Neuronal stem cell (in vitro differentiated cells): ENCODE measurements at regions not wholly inside any gene's neighbourhood (a gene's known extent, or its start where the extent isn't known, plus 50 kb on each side); places are given as distances from the start of the nearest gene placed in this dataset.

ENCODE experiments used
- DNase-seq: peaks from one replicate; pipeline ENCODE4 v3.0.0-alpha.2; 2013; ENCODE audit warnings: low spot score
- H2AFZ ChIP-seq: one replicate; pipeline ENCODE4 v1.6.1; 2013; ENCODE audit warnings: mild to moderate bottlenecking, low read length, inconsistent platforms
- H2AK5ac ChIP-seq: 2 replicates; pipeline ENCODE4 v1.6.1; 2013; ENCODE audit warnings: low read depth, mild to moderate bottlenecking, inconsistent platforms, low read length, moderate library complexity, mixed read lengths
- H2BK120ac ChIP-seq: 2 replicates; pipeline ENCODE4 v1.6.1; 2013; ENCODE audit warnings: low read depth, mild to moderate bottlenecking, inconsistent platforms, low read length, moderate library complexity, mixed read lengths
- H2BK12ac ChIP-seq: one replicate; pipeline ENCODE4 v1.6.1; 2013; ENCODE audit warnings: low read length, inconsistent platforms
- H2BK15ac ChIP-seq: 2 replicates; pipeline ENCODE4 v1.6.1; 2013; ENCODE audit warnings: mild to moderate bottlenecking, low read length, inconsistent platforms, mixed read lengths
- H2BK5ac ChIP-seq: one replicate; pipeline ENCODE4 v1.6.1; 2013; ENCODE audit warnings: inconsistent platforms, mild to moderate bottlenecking, low read length, moderate library complexity
- H3K14ac ChIP-seq: one replicate; pipeline ENCODE4 v1.6.1; 2013; ENCODE audit warnings: low read length, inconsistent platforms
- H3K18ac ChIP-seq: 2 replicates; pipeline ENCODE4 v1.6.1; 2013; ENCODE audit warnings: low read length, inconsistent platforms
- H3K23ac ChIP-seq: 2 replicates; pipeline ENCODE4 v1.6.1; 2013; ENCODE audit warnings: low read depth, mild to moderate bottlenecking, mixed read lengths, low read length, inconsistent platforms; ENCODE audit not compliant: poor library complexity
- H3K27ac ChIP-seq: replicated peaks from 3 replicates; pipeline ENCODE4 v1.5.1; 2013; ENCODE audit warnings: low read length, inconsistent platforms
- H3K27me3 ChIP-seq, 3 experiments: 2 replicates each; pipeline ENCODE4 v1.6.1; 2013; ENCODE audit warnings: low read length in 3 of 3, mild to moderate bottlenecking in 2 of 3, inconsistent platforms in 1 of 3, low read depth in 1 of 3, mixed read lengths in 1 of 3, moderate library complexity in 1 of 3; ENCODE audit not compliant: control insufficient read depth in 3 of 3, insufficient read depth in 3 of 3
- H3K36me3 ChIP-seq, 2 donors: replicated peaks in 1 of 2; 2 replicates each; pipeline ENCODE4 v1.6.1; 2013; ENCODE audit warnings: low read length in 2 of 2; ENCODE audit not compliant: control insufficient read depth in 2 of 2, insufficient read depth in 2 of 2
- H3K4ac ChIP-seq: 2 replicates; pipeline ENCODE4 v1.6.1; 2013; ENCODE audit warnings: inconsistent platforms, mild to moderate bottlenecking, low read length, moderate library complexity
- H3K4me1 ChIP-seq, 2 donors: 1 replicate in 1 of 2; 2 replicates in 1 of 2; pipeline ENCODE4 v1.6.1; 2013; ENCODE audit warnings: low read length in 2 of 2, low read depth in 1 of 2; ENCODE audit not compliant: control insufficient read depth in 2 of 2, insufficient read depth in 1 of 2
- H3K4me2 ChIP-seq: one replicate; pipeline ENCODE4 v1.6.1; 2013; ENCODE audit warnings: mild to moderate bottlenecking, low read length, inconsistent platforms; ENCODE audit not compliant: insufficient read depth, poor library complexity, severe bottlenecking
- H3K4me3 ChIP-seq, 2 donors: 2 replicates each; pipeline ENCODE4 v1.5.1; 2013; ENCODE audit warnings: low read length in 2 of 2, mild to moderate bottlenecking in 2 of 2, inconsistent platforms in 1 of 2, moderate library complexity in 1 of 2
- H3K79me1 ChIP-seq: one replicate; pipeline ENCODE4 v1.6.1; 2013; ENCODE audit warnings: low read depth, mild to moderate bottlenecking, inconsistent platforms, low read length, moderate library complexity
- H3K9ac ChIP-seq: one replicate; pipeline ENCODE4 v1.6.1; 2013; ENCODE audit warnings: mild to moderate bottlenecking, low read depth, low read length, inconsistent platforms; ENCODE audit not compliant: poor library complexity
- H3K9me3 ChIP-seq, 2 donors: replicated peaks in 1 of 2; 2 replicates each; pipeline versions ENCODE3 to v1.6.1; 2013; ENCODE audit warnings: low read length in 2 of 2, mild to moderate bottlenecking in 2 of 2, inconsistent platforms in 1 of 2, low read depth in 1 of 2, mixed read lengths in 1 of 2, moderate library complexity in 1 of 2; ENCODE audit not compliant: control insufficient read depth in 2 of 2, insufficient read depth in 1 of 2
- H4K8ac ChIP-seq: one replicate; pipeline ENCODE4 v1.6.1; 2013; ENCODE audit warnings: low read depth, mild to moderate bottlenecking, inconsistent platforms, low read length, moderate library complexity
- H4K91ac ChIP-seq: one replicate; pipeline ENCODE4 v1.6.1; 2013; ENCODE audit warnings: low read length, low read depth, mild to moderate bottlenecking, inconsistent platforms; ENCODE audit not compliant: poor library complexity
- WGBS, 2 donors: extraction: QIAGEN DNeasy Blood & Tissue Kit; methylation state at CpG; one replicate each; pipeline ENCODE4 v1.1.7; 2013; ENCODE audit warnings: missing lambda C conversion rate in 2 of 2, mixed read lengths in 1 of 2; ENCODE audit not compliant: insufficient read length in 2 of 2, insufficient replicate concordance in 1 of 2; ENCODE audit errors: extremely low coverage in 2 of 2; 5-methylcytosine and 5-hydroxymethylcytosine counted together

DNA sequence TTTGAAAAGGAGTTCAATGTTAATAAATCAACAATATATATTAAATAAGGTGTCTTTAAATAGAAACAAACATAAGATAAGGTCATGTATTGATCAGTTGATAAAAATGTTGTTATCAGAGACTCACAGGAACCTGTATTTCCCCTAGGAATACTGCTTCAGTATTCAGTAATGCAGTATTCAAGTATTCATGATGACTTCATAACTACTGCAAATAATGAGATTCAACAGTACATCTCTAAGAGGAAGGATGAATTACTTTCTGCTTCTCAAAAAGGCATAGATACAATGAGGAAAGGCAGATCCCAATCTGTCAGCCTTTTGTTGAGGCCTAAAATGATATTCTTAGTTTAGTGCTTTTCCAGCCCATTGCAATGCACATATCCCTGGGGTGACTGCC lies 73.7 kb downstream of the MAGEB17 start:
- Histone ChIP-seq H3K27me3 (no peaks in the 10 kb centered on the region), H4K8ac (no peak overlapping the region), H2BK12ac (no peak overlapping the region), H2AFZ (no peak overlapping the region), H3K79me1 (no peaks in the 10 kb centered on the region), H2BK5ac (no peak overlapping the region), H2BK15ac (no peak overlapping the region), H3K4me3 (no peak overlapping the region), H3K9ac (no peak overlapping the region), H3K18ac (no peak overlapping the region), H2AK5ac (no peak overlapping the region), H3K27ac (no peak overlapping the region), H3K4me1 (no peaks in the 10 kb centered on the region), H3K23ac (no peak overlapping the region), H3K4ac (no peak overlapping the region), H2BK120ac (no peak overlapping the region), H4K91ac (no peak overlapping the region), H3K14ac (no peak overlapping the region), H3K36me3 (no peaks in the 10 kb centered on the region), H3K4me2 (peak overlapping the region; percentile 11), H3K9me3 (no peaks in the 10 kb centered on the region)
- no peak for DNase-seq

DNA sequence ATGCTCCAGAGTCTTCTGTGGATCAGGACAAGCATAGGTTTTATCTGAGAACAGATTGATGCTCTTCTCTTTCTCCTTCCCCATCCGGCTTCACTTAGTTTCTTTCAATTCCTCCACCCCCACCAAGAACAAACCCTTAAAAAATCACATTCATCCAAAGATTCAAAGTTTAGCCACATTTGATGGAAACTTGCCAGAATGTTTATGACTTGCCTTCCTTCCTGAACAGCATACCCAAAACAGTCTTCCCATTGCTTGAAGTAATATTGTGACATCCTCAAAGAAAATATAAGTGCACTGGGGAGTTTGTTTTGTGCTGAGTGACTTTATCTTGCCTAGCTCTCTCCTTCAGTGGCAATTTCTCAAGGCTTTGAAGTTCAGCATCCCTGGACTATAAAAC lies 83.0 kb downstream of the MAGEB17 start:
- Histone ChIP-seq H2AK5ac (no peak overlapping the region), H3K79me1 (no peaks in the 10 kb centered on the region), H2AFZ (no peak overlapping the region), H4K8ac (no peak overlapping the region), H3K36me3 (no peaks in the 10 kb centered on the region), H3K4ac (no peak overlapping the region), H3K18ac (no peak overlapping the region), H2BK15ac (no peak overlapping the region), H3K14ac (no peak overlapping the region), H3K4me2 (no peak overlapping the region), H3K27me3 (peaks cover 0 to 6% (median 0%) of the 10 kb centered on the region in 3 experiments), H2BK120ac (no peak overlapping the region), H3K4me1 (peaks cover 0 to 6% of the 10 kb centered on the region in 2 donors), H3K9me3 (no peaks in the 10 kb centered on the region), H2BK5ac (no peak overlapping the region), H4K91ac (no peak overlapping the region), H3K27ac (no peak overlapping the region), H3K9ac (no peak overlapping the region), H2BK12ac (no peak overlapping the region), H3K23ac (no peak overlapping the region), H3K4me3 (no peak overlapping the region)
- no CpG with 5 or more reads among the region's 1 CpG for WGBS, 2 donors
- no peak for DNase-seq

DNA sequence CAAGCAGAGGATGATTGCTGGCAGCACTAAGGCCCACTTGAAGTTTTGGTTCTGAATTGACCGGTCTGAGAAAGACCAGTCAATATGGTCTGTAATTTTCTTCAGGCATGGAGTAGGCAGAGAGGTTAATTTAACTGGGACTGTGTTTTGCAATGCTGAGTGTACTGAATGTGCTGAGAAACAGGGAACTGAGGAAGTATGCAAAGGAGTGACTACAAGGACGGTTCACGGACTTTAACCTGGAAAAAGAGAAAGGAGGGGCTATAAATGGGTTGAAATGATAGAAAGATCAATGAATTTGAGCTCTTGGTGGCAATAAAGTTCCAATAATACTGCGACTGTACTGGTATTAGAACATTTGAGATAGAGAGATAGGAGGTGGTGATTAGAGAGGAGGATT lies 84.5 kb downstream of the MAGEB17 start:
- Histone ChIP-seq H3K79me1 (no peaks in the 10 kb centered on the region), H3K4me2 (no peak overlapping the region), H4K8ac (no peak overlapping the region), H4K91ac (no peak overlapping the region), H2BK15ac (no peak overlapping the region), H3K27me3 (peaks cover 0 to 6% (median 0%) of the 10 kb centered on the region in 3 experiments), H3K9me3 (no peaks in the 10 kb centered on the region), H3K18ac (no peak overlapping the region), H2BK5ac (no peak overlapping the region), H2BK120ac (no peak overlapping the region), H3K27ac (no peak overlapping the region), H3K14ac (no peak overlapping the region), H3K4me1 (peaks cover 0 to 6% of the 10 kb centered on the region in 2 donors), H2AFZ (no peak overlapping the region), H3K4me3 (no peak overlapping the region), H3K9ac (no peak overlapping the region), H3K23ac (no peak overlapping the region), H2BK12ac (no peak overlapping the region), H3K36me3 (no peaks in the 10 kb centered on the region), H3K4ac (no peak overlapping the region), H2AK5ac (no peak overlapping the region)
- no peak for DNase-seq
- WGBS, 2 donors, result no CpG with 5 or more reads among the region's 4 CpGs

DNA sequence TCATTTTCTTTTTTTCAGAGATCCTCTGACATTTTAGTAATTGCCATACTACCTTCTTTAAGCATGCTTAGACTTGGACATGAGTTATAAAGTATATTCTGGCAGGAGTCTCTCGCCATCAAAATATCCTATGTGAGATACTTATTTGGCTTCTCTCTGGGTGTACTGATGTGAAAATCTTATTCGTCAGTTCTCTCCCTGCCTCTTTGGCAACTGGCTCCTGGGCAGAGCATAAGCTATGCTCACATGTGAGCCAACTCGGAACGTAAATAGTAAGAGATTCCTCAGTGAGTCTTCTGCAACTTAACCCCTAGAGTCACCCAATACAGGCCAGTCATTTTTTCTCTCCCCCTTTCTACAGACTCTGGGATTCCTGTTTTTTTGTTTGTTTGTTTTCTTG lies 91.6 kb downstream of the MAGEB17 start:
- no peak overlapping the region for H3K18ac ChIP-seq
- no peak overlapping the region for H2BK12ac ChIP-seq
- H3K4me3 ChIP-seq, result no peak overlapping the region
- H3K23ac ChIP-seq, result no peak overlapping the region
- H2AK5ac ChIP-seq, result no peak overlapping the region
- H3K36me3 ChIP-seq, result no peaks in the 10 kb centered on the region
- no peaks in the 10 kb centered on the region for H3K9me3 ChIP-seq
- no peak overlapping the region for H4K8ac ChIP-seq
- no peak overlapping the region for H3K27ac ChIP-seq
- H2BK120ac ChIP-seq, result no peak overlapping the region
- WGBS, 2 donors, result no CpG with 5 or more reads among the region's 4 CpGs
- no peak overlapping the region for H2BK5ac ChIP-seq
- H3K4ac ChIP-seq, result no peak overlapping the region
- H3K79me1 ChIP-seq, result no peaks in the 10 kb centered on the region
- no peak overlapping the region for H3K14ac ChIP-seq
- H2AFZ ChIP-seq, result no peak overlapping the region
- H3K9ac ChIP-seq, result no peak overlapping the region
- DNase-seq, result no peak
- H3K4me1 ChIP-seq, result no peaks in the 10 kb centered on the region
- no peak overlapping the region for H2BK15ac ChIP-seq
- no peaks in the 10 kb centered on the region for H3K27me3 ChIP-seq
- H3K4me2 ChIP-seq, result no peak overlapping the region
- H4K91ac ChIP-seq, result no peak overlapping the region
